ENCODE measurements at regions not wholly inside any gene's neighbourhood (a gene's known extent, or its start where the extent isn't known, plus 50 kb on each side); places are given as distances from the start of the nearest gene placed in this dataset.

DNA sequence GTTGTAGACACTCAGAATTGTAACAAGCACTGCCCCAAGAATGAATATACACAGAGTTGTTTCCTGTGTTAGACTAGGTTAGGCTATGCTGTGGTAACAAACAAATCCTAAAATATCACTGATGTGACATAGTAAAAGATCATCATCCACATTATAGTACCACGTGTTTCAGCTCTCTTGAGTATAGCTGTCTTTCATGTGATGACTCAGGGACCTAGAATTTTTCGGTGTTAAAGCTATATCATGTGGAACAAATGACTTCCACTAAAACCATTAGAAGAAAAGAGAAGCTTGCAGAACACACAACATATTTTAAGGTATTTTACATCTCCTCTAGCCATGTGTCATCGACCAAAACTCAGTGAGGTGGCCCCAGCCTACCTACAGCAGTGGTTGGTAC, 307.9 kb upstream of the RBMS3 start:
- no peaks in the 10 kb centered on the region for H3K36me3 ChIP-seq (replicated peaks; ENCODE audit: insufficient read depth, low read length)
- TF ChIP-seq, protein P1, sequence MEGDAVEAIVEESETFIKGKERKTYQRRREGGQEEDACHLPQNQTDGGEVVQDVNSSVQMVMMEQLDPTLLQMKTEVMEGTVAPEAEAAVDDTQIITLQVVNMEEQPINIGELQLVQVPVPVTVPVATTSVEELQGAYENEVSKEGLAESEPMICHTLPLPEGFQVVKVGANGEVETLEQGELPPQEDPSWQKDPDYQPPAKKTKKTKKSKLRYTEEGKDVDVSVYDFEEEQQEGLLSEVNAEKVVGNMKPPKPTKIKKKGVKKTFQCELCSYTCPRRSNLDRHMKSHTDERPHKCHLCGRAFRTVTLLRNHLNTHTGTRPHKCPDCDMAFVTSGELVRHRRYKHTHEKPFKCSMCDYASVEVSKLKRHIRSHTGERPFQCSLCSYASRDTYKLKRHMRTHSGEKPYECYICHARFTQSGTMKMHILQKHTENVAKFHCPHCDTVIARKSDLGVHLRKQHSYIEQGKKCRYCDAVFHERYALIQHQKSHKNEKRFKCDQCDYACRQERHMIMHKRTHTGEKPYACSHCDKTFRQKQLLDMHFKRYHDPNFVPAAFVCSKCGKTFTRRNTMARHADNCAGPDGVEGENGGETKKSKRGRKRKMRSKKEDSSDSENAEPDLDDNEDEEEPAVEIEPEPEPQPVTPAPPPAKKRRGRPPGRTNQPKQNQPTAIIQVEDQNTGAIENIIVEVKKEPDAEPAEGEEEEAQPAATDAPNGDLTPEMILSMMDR (IDR thresholded peaks at IDR 0.05; ENCODE audit: low read length), result no peak
- TF ChIP-seq EZH2 (optimal IDR thresholded peaks at IDR 0.05; ENCODE audit: low read depth, low read length) (no peak), EZH2phosphoT487 (IDR thresholded peaks at IDR 0.05; ENCODE audit: low read length) (no peak)
- no peaks in the 10 kb centered on the region for H3K79me2 ChIP-seq (ENCODE audit: low read length)
- no peak overlapping the region for H2AFZ ChIP-seq (ENCODE audit: low read length)
- no peaks in the 10 kb centered on the region for H3K9me2 ChIP-seq (replicated peaks; ENCODE audit: insufficient read depth, low read length)
- H3K4me3 ChIP-seq (ENCODE audit: low read length), result no peak overlapping the region
- H3K27ac ChIP-seq (ENCODE audit: low read length), result no peak overlapping the region
- DNase-seq, result no peak
- H3K27me3 ChIP-seq (replicated peaks; ENCODE audit: insufficient read depth, low read length), result no peaks in the 10 kb centered on the region
- H3K9ac ChIP-seq (ENCODE audit: low read length), result no peak overlapping the region
- no peaks in the 10 kb centered on the region for H3K4me1 ChIP-seq (ENCODE audit: low read length)
- no peaks in the 10 kb centered on the region for H3K9me3 ChIP-seq (replicated peaks; ENCODE audit: insufficient read depth, low read length)
- H3F3A ChIP-seq (ENCODE audit: insufficient read depth, low read length), result no peaks in the 10 kb centered on the region
- H4K20me1 ChIP-seq (ENCODE audit: insufficient read depth, low read length), result no peaks in the 10 kb centered on the region
- no peak overlapping the region for H3K4me2 ChIP-seq (ENCODE audit: low read depth, low read length)

DNA sequence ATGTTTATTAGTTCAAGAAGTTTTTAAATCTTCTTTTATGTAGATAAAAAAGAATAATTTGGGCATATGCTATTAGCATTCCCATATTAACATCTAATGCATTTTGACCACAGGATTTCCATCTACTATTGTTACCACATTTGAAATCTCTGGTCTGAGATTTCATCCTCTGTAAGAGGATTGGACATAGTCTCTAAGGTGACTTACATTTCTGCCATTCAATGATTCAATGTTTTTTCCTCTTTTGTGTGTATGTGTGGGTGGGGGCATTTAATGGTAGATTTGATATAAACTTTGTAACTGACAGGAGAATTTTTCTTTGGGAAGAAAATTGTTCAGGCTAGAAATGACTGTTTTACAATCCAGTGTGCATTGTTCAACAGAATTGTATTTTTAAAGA, 307.3 kb upstream of the RBMS3 start:
- H3K27ac ChIP-seq (ENCODE audit: low read length), result no peak overlapping the region
- no peaks in the 10 kb centered on the region for H4K20me1 ChIP-seq (ENCODE audit: insufficient read depth, low read length)
- no peaks in the 10 kb centered on the region for H3K79me2 ChIP-seq (ENCODE audit: low read length)
- no peaks in the 10 kb centered on the region for H3K9me2 ChIP-seq (replicated peaks; ENCODE audit: insufficient read depth, low read length)
- H3K4me2 ChIP-seq (ENCODE audit: low read depth, low read length), result no peak overlapping the region
- no peak for DNase-seq
- TF ChIP-seq EZH2 (optimal IDR thresholded peaks at IDR 0.05; ENCODE audit: low read depth, low read length) (no peak), EZH2phosphoT487 (IDR thresholded peaks at IDR 0.05; ENCODE audit: low read length) (no peak)
- TF ChIP-seq, protein P1 (IDR thresholded peaks at IDR 0.05; ENCODE audit: low read length), result no peak
- no peaks in the 10 kb centered on the region for H3K36me3 ChIP-seq (replicated peaks; ENCODE audit: insufficient read depth, low read length)
- H3K4me3 ChIP-seq (ENCODE audit: low read length), result no peak overlapping the region
- H3K9ac ChIP-seq (ENCODE audit: low read length), result no peak overlapping the region
- no peak overlapping the region for H2AFZ ChIP-seq (ENCODE audit: low read length)
- H3F3A ChIP-seq (ENCODE audit: insufficient read depth, low read length), result no peaks in the 10 kb centered on the region
- H3K9me3 ChIP-seq (replicated peaks; ENCODE audit: insufficient read depth, low read length), result no peaks in the 10 kb centered on the region
- H3K4me1 ChIP-seq (ENCODE audit: low read length), result no peaks in the 10 kb centered on the region
- no peaks in the 10 kb centered on the region for H3K27me3 ChIP-seq (replicated peaks; ENCODE audit: insufficient read depth, low read length)

DNA sequence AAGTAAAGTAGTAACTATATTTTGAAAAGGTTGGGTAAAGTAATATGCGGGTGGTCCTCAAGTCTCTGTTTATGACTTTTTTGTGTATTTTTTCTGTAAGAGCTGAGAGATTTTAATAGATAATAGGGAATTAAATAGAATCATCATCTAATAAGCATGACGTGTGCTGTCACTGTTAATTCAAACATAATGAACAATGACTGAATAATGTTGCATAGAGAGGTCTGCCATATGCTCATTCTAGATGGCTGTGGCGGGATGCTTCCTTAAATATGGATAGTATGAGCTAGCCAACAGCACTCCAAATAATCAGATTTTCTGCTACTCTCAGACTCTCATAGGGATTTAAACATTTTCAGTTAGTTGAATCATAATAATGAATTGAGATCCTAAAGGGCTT, 302.8 kb upstream of the RBMS3 start:
- TF ChIP-seq EZH2 (optimal IDR thresholded peaks at IDR 0.05; ENCODE audit: low read depth, low read length), result no peak
- TF ChIP-seq, protein P1 (IDR thresholded peaks at IDR 0.05; ENCODE audit: low read length), result no peak
- TF ChIP-seq EZH2phosphoT487 (IDR thresholded peaks at IDR 0.05; ENCODE audit: low read length), result no peak
- no peaks in the 10 kb centered on the region for H4K20me1 ChIP-seq (ENCODE audit: insufficient read depth, low read length)

More for the DNA sequence above, 302.8 kb upstream of the RBMS3 start:
- no peaks in the 10 kb centered on the region for H3K9me3 ChIP-seq (replicated peaks; ENCODE audit: insufficient read depth, low read length)
- no peak overlapping the region for H3K9ac ChIP-seq (ENCODE audit: low read length)
- no peak overlapping the region for H3K27ac ChIP-seq (ENCODE audit: low read length)
- H2AFZ ChIP-seq (ENCODE audit: low read length), result no peak overlapping the region
- DNase-seq, result no peak
- H3K9me2 ChIP-seq (replicated peaks; ENCODE audit: insufficient read depth, low read length), result no peaks in the 10 kb centered on the region
- H3K79me2 ChIP-seq (ENCODE audit: low read length), result no peaks in the 10 kb centered on the region
- no peak overlapping the region for H3K4me3 ChIP-seq (ENCODE audit: low read length)
- no peaks in the 10 kb centered on the region for H3K36me3 ChIP-seq (replicated peaks; ENCODE audit: insufficient read depth, low read length)
- no peaks in the 10 kb centered on the region for H3F3A ChIP-seq (ENCODE audit: insufficient read depth, low read length)
- H3K4me1 ChIP-seq (ENCODE audit: low read length), result 0 out of 2 replicates have a peak, but pooled peaks cover 4% of the 10 kb centered on the region
- no peak overlapping the region for H3K4me2 ChIP-seq (ENCODE audit: low read depth, low read length)
- no peaks in the 10 kb centered on the region for H3K27me3 ChIP-seq (replicated peaks; ENCODE audit: insufficient read depth, low read length)

Measured in MM.1S (cell line).